H9 (cell line): ENCODE measurements at regions not wholly inside any gene's neighbourhood (a gene's known extent, or its start where the extent isn't known, plus 50 kb on each side); places are given as distances from the start of the nearest gene placed in this dataset.

ENCODE experiments used
- DNase-seq: peaks from one replicate; pipeline ENCODE4 v3.0.0-alpha.2; 2017
- H2AFZ ChIP-seq: one replicate; pipeline ENCODE4 v1.6.1; 2013; ENCODE audit warnings: mild to moderate bottlenecking, low read length, control low read depth, moderate library complexity
- H2AK5ac ChIP-seq: 2 replicates; pipeline ENCODE4 v1.6.1; 2013; ENCODE audit warnings: low read length, control low read depth, mixed read lengths; ENCODE audit not compliant: insufficient read length
- H2BK120ac ChIP-seq: one replicate; pipeline ENCODE4 v1.6.1; 2013; ENCODE audit warnings: low read depth, mild to moderate bottlenecking, low read length, control low read depth, inconsistent platforms; ENCODE audit not compliant: poor library complexity, severe bottlenecking
- H2BK12ac ChIP-seq: 2 replicates; pipeline ENCODE4 v1.6.1; 2013; ENCODE audit warnings: low read length, control low read depth, mixed read lengths, low read depth; ENCODE audit not compliant: insufficient read length
- H2BK15ac ChIP-seq: 2 replicates; pipeline ENCODE4 v1.6.1; 2013; ENCODE audit warnings: low read depth, low read length, control low read depth
- H2BK20ac ChIP-seq: one replicate; pipeline ENCODE4 v1.6.1; 2013; ENCODE audit warnings: low read depth, mild to moderate bottlenecking, low read length, control low read depth, inconsistent platforms; ENCODE audit not compliant: poor library complexity, severe bottlenecking
- H2BK5ac ChIP-seq: 2 replicates; pipeline ENCODE4 v1.6.1; 2013; ENCODE audit warnings: low read length, control low read depth, mixed read lengths; ENCODE audit not compliant: insufficient read length
- H3K14ac ChIP-seq: 2 replicates; pipeline ENCODE4 v1.6.1; 2013; ENCODE audit warnings: low read length, control low read depth; ENCODE audit not compliant: insufficient read depth
- H3K18ac ChIP-seq: 2 replicates; pipeline ENCODE4 v1.6.1; 2013; ENCODE audit warnings: low read depth, mild to moderate bottlenecking, mixed read lengths, low read length, control low read depth; ENCODE audit not compliant: insufficient read length
- H3K23ac ChIP-seq: 2 replicates; pipeline ENCODE4 v1.6.1; 2013; ENCODE audit warnings: low read length, control low read depth, mixed read lengths, low read depth; ENCODE audit not compliant: insufficient read length
- H3K23me2 ChIP-seq: 2 replicates; pipeline ENCODE4 v1.6.1; 2013; ENCODE audit warnings: low read depth, mild to moderate bottlenecking, mixed read lengths, low read length, control low read depth; ENCODE audit not compliant: insufficient read length, poor library complexity, severe bottlenecking
- H3K27ac ChIP-seq: 2 replicates; pipeline ENCODE4 v1.5.1; 2013; ENCODE audit warnings: low read length, control low read depth, mixed read lengths, low read depth; ENCODE audit not compliant: insufficient read length
- H3K27me3 ChIP-seq: 2 replicates; pipeline ENCODE4 v1.6.1; 2013; ENCODE audit warnings: low read length, control low read depth, inconsistent platforms; ENCODE audit not compliant: insufficient read depth
- H3K4ac ChIP-seq: 2 replicates; pipeline ENCODE4 v1.6.1; 2013; ENCODE audit warnings: low read depth, mild to moderate bottlenecking, control low read depth, inconsistent platforms, low read length, moderate library complexity
- H3K4me1 ChIP-seq: 2 replicates; pipeline ENCODE4 v1.6.1; 2013; ENCODE audit warnings: low read length, control low read depth, inconsistent platforms; ENCODE audit not compliant: insufficient read depth
- H3K4me2 ChIP-seq: 2 replicates; pipeline ENCODE4 v1.6.1; 2013; ENCODE audit warnings: low read length, control low read depth, mixed read lengths; ENCODE audit not compliant: insufficient read length, insufficient read depth
- H3K56ac ChIP-seq: 2 replicates; pipeline ENCODE4 v1.6.1; 2013; ENCODE audit warnings: low read depth, mild to moderate bottlenecking, mixed read lengths, low read length, control low read depth; ENCODE audit not compliant: insufficient read length
- H3K79me1 ChIP-seq: 2 replicates; pipeline ENCODE4 v1.6.1; 2013; ENCODE audit warnings: low read depth, mild to moderate bottlenecking, moderate library complexity, low read length, control low read depth, inconsistent platforms; ENCODE audit not compliant: insufficient read depth, poor library complexity, severe bottlenecking
- H3K79me2 ChIP-seq: 2 replicates; pipeline ENCODE4 v1.6.1; 2013; ENCODE audit warnings: low read length, control low read depth, inconsistent platforms; ENCODE audit not compliant: insufficient read depth
- H3K9ac ChIP-seq: 2 replicates; pipeline ENCODE4 v1.6.1; 2013; ENCODE audit warnings: low read length, control low read depth, mixed read lengths; ENCODE audit not compliant: insufficient read length; ENCODE audit errors: extremely low read depth
- H3K9me3 ChIP-seq: one replicate; pipeline ENCODE4 v1.6.1; 2013; ENCODE audit warnings: low read depth, low read length, inconsistent platforms; ENCODE audit not compliant: control insufficient read depth
- H3T11ph ChIP-seq: one replicate; pipeline ENCODE4 v1.6.1; 2013; ENCODE audit warnings: mild to moderate bottlenecking, low read length, control low read depth, inconsistent platforms
- H4K20me1 ChIP-seq: one replicate; pipeline ENCODE4 v1.6.1; 2013; ENCODE audit not compliant: control insufficient read depth, insufficient read length, insufficient read depth
- H4K5ac ChIP-seq: 2 replicates; pipeline ENCODE4 v1.6.1; 2013; ENCODE audit warnings: low read depth, mild to moderate bottlenecking, mixed read lengths, low read length, control low read depth; ENCODE audit not compliant: insufficient read length
- H4K8ac ChIP-seq: replicated peaks from 2 replicates; pipeline ENCODE4 v1.6.1; 2013; ENCODE audit warnings: low read length, control low read depth, mixed read lengths, low read depth; ENCODE audit not compliant: insufficient read length
- H4K91ac ChIP-seq: 2 replicates; pipeline ENCODE4 v1.6.1; 2013; ENCODE audit warnings: low read depth, mild to moderate bottlenecking, moderate library complexity, mixed read lengths, low read length, control low read depth; ENCODE audit not compliant: insufficient read length
- H3K27ac Mint-ChIP-seq, 3 experiments: 2 replicates in 2 of 3; 3 replicates in 1 of 3; pipeline ENCODE4 v1.8.0; 2020 to 2021; ENCODE audit warnings: mixed read lengths in 3 of 3, mild to moderate bottlenecking in 1 of 3, moderate library complexity in 1 of 3
- H3K27me3 Mint-ChIP-seq: 2 replicates; pipeline ENCODE4 v1.8.0; 2021; ENCODE audit warnings: low read depth, mild to moderate bottlenecking, moderate library complexity, mixed read lengths
- H3K36me3 Mint-ChIP-seq, 3 experiments: 2 replicates in 2 of 3; 3 replicates in 1 of 3; pipeline ENCODE4 v1.8.0; 2020 to 2021; ENCODE audit warnings: low read depth in 3 of 3, mixed read lengths in 3 of 3; ENCODE audit not compliant: insufficient read depth in 1 of 3
- H3K4me1 Mint-ChIP-seq, 2 experiments: 2 replicates each; pipeline ENCODE4 v1.8.0; 2020; ENCODE audit warnings: mixed read lengths in 2 of 2
- H3K4me3 Mint-ChIP-seq, 2 experiments: 2 replicates in 1 of 2; 3 replicates in 1 of 2; pipeline ENCODE4 v1.8.0; 2020 to 2021; ENCODE audit warnings: mild to moderate bottlenecking in 2 of 2, mixed read lengths in 2 of 2, moderate library complexity in 1 of 2
- H3K9me3 Mint-ChIP-seq, 2 experiments: 2 replicates in 1 of 2; 3 replicates in 1 of 2; pipeline ENCODE4 v1.8.0; 2020; ENCODE audit warnings: mild to moderate bottlenecking in 2 of 2, mixed read lengths in 2 of 2, moderate library complexity in 1 of 2
- WGBS: extraction: QIAGEN DNeasy Blood & Tissue Kit; methylation state at CpG from one replicate; pipeline ENCODE4 v1.1.7; 2013; ENCODE audit warnings: missing lambda C conversion rate, low lambda C conversion rate, mixed read lengths; ENCODE audit not compliant: insufficient read length; ENCODE audit errors: extremely low coverage; 5-methylcytosine and 5-hydroxymethylcytosine counted together
- TF ChIP-seq, protein P1 (sequence below): fragments of 200-600 bp; sonication (generic); conservative IDR thresholded peaks from 3 replicates; pipeline ENCODE4 v1.8.0; 2021; ENCODE audit warnings: antibody characterized with exemption, mild to moderate bottlenecking

DNA sequence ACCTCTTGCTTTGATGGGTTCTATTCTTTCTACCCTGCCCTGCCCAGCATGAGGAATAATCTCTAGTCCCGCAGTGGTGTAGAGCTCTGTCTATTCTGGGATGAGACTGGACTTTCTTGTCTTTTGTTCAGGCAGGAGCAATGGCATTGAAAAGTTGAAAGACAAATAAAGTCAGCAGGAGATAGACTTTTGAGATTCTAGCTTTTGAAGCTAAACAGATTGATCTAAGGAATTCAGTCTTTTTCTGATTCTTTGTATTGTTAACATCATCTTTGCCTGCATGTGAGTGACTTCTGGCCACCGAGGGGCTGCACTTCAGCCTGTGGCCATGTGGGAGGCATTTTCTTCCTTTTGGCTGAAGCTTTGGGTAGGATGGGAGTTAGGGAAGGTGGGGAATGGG is 132.4 kb downstream of the MRPL57 start:
- Histone ChIP-seq H3K23ac (no peak overlapping the region), H4K20me1 (no peaks in the 10 kb centered on the region), H4K5ac (no peak overlapping the region), H3K79me1 (no peaks in the 10 kb centered on the region), H2BK12ac (no peak overlapping the region), H3K18ac (no peak overlapping the region), H2BK15ac (no peak overlapping the region), H4K91ac (no peak overlapping the region), H3K27me3 (no peaks in the 10 kb centered on the region), H3K79me2 (no peaks in the 10 kb centered on the region), H3K27ac (no peak overlapping the region), H2BK120ac (no peak overlapping the region), H2BK5ac (no peak overlapping the region), H2BK20ac (no peak overlapping the region), H3K14ac (no peak overlapping the region), H3T11ph (no peak overlapping the region), H3K56ac (no peak overlapping the region), H3K4me1 (no peaks in the 10 kb centered on the region), H3K4me2 (no peak overlapping the region), H3K9ac (no peak overlapping the region), H3K9me3 (no peaks in the 10 kb centered on the region), H3K23me2 (no peaks in the 10 kb centered on the region), H3K4ac (no peak overlapping the region), H2AK5ac (no peak overlapping the region), H4K8ac (no peak overlapping the region), H2AFZ (no peak overlapping the region)
- Mint-ChIP-seq H3K27ac (0 out of 7 replicates have a peak overlapping the region, but pooled peaks of 1 of the 3 experiments have one; percentile 9), H3K36me3 (no peaks in the 10 kb centered on the region; a peak in 1 of 7 replicates), H3K4me3 (no peak overlapping the region), H3K4me1 (peaks cover 17 to 19% of the 10 kb centered on the region in 2 experiments), H3K9me3 (no peaks in the 10 kb centered on the region), H3K27me3 (no peaks in the 10 kb centered on the region; the same call in 1 of the 2 replicates)
- WGBS: no CpG with 5 or more reads among the region's 2 CpGs
- no peak for DNase-seq
- TF ChIP-seq, protein P1, sequence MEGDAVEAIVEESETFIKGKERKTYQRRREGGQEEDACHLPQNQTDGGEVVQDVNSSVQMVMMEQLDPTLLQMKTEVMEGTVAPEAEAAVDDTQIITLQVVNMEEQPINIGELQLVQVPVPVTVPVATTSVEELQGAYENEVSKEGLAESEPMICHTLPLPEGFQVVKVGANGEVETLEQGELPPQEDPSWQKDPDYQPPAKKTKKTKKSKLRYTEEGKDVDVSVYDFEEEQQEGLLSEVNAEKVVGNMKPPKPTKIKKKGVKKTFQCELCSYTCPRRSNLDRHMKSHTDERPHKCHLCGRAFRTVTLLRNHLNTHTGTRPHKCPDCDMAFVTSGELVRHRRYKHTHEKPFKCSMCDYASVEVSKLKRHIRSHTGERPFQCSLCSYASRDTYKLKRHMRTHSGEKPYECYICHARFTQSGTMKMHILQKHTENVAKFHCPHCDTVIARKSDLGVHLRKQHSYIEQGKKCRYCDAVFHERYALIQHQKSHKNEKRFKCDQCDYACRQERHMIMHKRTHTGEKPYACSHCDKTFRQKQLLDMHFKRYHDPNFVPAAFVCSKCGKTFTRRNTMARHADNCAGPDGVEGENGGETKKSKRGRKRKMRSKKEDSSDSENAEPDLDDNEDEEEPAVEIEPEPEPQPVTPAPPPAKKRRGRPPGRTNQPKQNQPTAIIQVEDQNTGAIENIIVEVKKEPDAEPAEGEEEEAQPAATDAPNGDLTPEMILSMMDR: no peak
